Motor neuron (in vitro differentiated cells): ENCODE measurements at regions not wholly inside any gene's neighbourhood (a gene's known extent, or its start where the extent isn't known, plus 50 kb on each side); places are given as distances from the start of the nearest gene placed in this dataset.

Experiments used
- ATAC-seq, 8 experiments: fragments of 200-7000 bp; cut with Tn5 transposase; replicated peaks in 6 of 8; 2 replicates each; pipeline ENCODE4 v1.8.0; 2021; ENCODE audit warnings: mild to moderate bottlenecking in 8 of 8, moderate library complexity in 8 of 8
- H3K27ac ChIP-seq, 2 donors: fragments of 250-450 bp; sonication (Bioruptor Pico); 2 replicates each; pipeline ENCODE4 v1.9.0; 2021; ENCODE audit warnings: antibody characterized with exemption in 2 of 2, mild to moderate bottlenecking in 2 of 2, moderate library complexity in 1 of 2
- H3K4me1 ChIP-seq, 2 donors: fragments of 250-450 bp; sonication (Bioruptor Pico); replicated peaks in 1 of 2; 2 replicates each; pipeline ENCODE4 v1.6.1; 2021; ENCODE audit warnings: antibody characterized with exemption in 2 of 2, mild to moderate bottlenecking in 2 of 2, moderate library complexity in 1 of 2
- H3K4me3 ChIP-seq, 5 donors: fragments of 250-450 bp; sonication (Bioruptor Pico); 2 replicates each; pipeline ENCODE4 v1.9.0; 2021; ENCODE audit warnings: antibody characterized with exemption in 5 of 5, mild to moderate bottlenecking in 5 of 5, moderate library complexity in 4 of 5
- WGBS, 10 experiments: fragments of 450-650 bp; shearing (Covaris generic); methylation state at CpG; one replicate each; pipeline ENCODE4 v1.0.0; 2022; 5-methylcytosine and 5-hydroxymethylcytosine counted together
- in situ Hi-C, 9 experiments: fragments of 400-800 bp; cut with MboI; loops; one replicate each; pipeline ENCODE4 v1.15.0; 2021; ENCODE audit warnings: low sequenced_read_pairs in 9 of 9, low pct_unique_long_range_greater_than_20kb in 2 of 9; ENCODE audit not compliant: unreplicated experiment in 9 of 9

- no peak for ATAC-seq
- Histone ChIP-seq H3K4me1 (no peaks in the 10 kb centered on the region), H3K27ac (no peak overlapping the region), H3K4me3 (no peak overlapping the region)
- WGBS, 10 experiments: 0 to 67% (median 33%) methylated on average over 1 of the region's 1 CpG; no CpG with 5 or more reads in 5 of the 10 experiments
- in situ Hi-C loops: no loop called here
These were observed 957.7 kb upstream of the GYPC start for GRCh38 chr2:125698280-125698679.

DNA sequence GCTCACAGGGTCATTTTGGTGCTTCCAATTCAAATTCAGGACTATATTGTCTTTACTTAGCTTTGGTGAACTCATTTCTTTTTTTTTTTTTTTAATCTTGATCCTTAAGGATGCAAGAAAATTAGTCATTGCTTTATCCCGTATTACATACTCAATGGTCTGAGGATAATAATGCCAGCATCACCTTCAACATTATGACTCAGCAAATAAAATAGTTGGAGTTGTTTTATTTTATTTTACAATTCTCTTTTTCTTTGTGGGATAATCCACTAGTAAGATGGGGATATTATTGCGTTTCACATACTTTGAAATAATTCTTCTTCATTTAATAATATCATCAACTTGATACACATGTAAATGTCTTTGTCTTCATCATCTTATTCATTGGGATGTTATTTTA lies 954.9 kb upstream of the GYPC start:
- H3K4me3 ChIP-seq: no peak overlapping the region
- in situ Hi-C loops: no loop called here
- 4 to 100% (median 80%) methylated on average over 1 to 2 of the region's 2 CpGs; no CpG with 5 or more reads in 1 of the 10 experiments for WGBS, 10 experiments
- H3K27ac ChIP-seq: no peak overlapping the region
- no peaks in the 10 kb centered on the region for H3K4me1 ChIP-seq
- ATAC-seq: no peak

DNA sequence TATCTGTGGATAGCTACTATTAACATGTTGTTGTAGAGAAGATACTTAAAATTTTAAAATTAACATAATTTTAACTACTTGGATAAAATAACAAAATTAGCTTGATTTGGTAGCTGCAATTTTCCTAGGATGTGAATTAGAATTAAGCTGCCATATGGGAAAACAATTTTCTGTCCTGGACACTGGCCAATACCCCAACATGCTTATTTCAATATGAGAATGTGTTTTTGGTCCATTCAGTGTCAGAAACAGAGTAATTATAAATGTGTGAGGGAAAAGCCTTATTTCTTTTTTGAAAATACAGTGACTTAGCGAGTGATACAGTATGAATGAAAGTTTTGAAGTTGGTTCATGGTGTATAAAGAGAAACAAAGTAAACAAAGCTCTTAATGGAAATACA lies 948.3 kb upstream of the GYPC start:
- H3K4me1 ChIP-seq: no peaks in the 10 kb centered on the region
- H3K4me3 ChIP-seq: no peak overlapping the region
- no peak for ATAC-seq
- WGBS, 10 experiments: 0 to 80% (median 43%) methylated on average over 1 of the region's 1 CpG; no CpG with 5 or more reads in 2 of the 10 experiments
- H3K27ac ChIP-seq: no peak overlapping the region
- in situ Hi-C loops: no loop called here

DNA sequence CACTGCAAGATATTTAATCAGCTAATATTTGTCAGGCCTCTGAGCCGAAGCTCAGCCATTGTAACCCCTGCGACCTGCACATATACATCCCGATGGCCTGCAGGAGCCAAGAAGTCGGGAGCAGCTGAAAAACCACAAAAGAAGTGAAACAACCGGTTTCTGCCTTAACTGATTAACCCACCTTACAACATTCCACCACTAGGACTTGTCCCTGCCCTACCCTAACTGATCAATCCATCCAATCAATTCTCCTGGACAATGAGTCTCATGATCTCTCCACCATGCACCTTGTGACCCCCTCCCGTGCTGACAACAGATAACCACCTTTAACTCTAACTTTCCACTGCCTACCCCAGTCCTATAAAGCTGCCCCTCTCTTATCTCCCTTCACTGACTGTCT lies 945.4 kb upstream of the GYPC start:
- 0 to 100% (median 35%) methylated on average over 1 to 6 of the region's 6 CpGs for WGBS, 10 experiments

DNA sequence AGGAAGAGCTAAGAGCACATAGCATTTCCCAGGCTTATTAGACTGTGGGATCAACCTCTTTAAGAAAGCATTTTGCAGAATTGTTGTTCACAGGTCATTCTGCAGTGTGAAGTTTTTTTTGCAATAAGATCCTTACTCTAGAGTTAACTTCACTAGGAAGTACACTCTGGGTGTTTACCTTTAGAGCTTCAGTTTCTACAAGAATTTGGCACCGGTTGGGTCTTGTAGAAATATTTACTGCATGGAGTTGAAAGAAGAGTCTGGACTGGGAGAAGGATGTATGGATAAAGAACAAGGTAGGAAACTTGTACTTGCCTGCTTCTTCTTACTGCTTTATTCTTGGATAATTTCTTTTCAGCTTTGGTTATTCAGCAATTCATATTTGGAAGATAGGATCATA lies 944.9 kb upstream of the GYPC start:
- Histone ChIP-seq H3K27ac (no peak overlapping the region), H3K4me1 (no peaks in the 10 kb centered on the region), H3K4me3 (no peak overlapping the region)
- ATAC-seq: no peak
- in situ Hi-C loops: no loop called here
- WGBS, 10 experiments: 0 to 100% (median 44%) methylated on average over 1 of the region's 1 CpG; no CpG with 5 or more reads in 6 of the 10 experiments

More for the DNA sequence above, 945.4 kb upstream of the GYPC start:
- no peak overlapping the region for H3K4me3 ChIP-seq
- no peak overlapping the region for H3K27ac ChIP-seq
- H3K4me1 ChIP-seq: no peaks in the 10 kb centered on the region
- ATAC-seq: no peak
- in situ Hi-C loops: no loop called here

GRCh38 chr2:125713533-125713932 lies 942.4 kb upstream of the GYPC start:
- H3K27ac ChIP-seq: no peak overlapping the region
- WGBS, 10 experiments: 0 to 100% (median 80%) methylated on average over 1 to 6 of the region's 6 CpGs; no CpG with 5 or more reads in 1 of the 10 experiments
- no peak for ATAC-seq
- no peak overlapping the region for H3K4me3 ChIP-seq
- in situ Hi-C loops: no loop called here
- no peaks in the 10 kb centered on the region for H3K4me1 ChIP-seq

GRCh38 chr2:125721072-125721721 lies 934.8 kb upstream of the GYPC start:
- no peak for ATAC-seq
- WGBS, 10 experiments: 0 to 98% (median 84%) methylated on average over 2 to 11 of the region's 14 CpGs; no CpG with 5 or more reads in 4 of the 10 experiments
- in situ Hi-C loops: no loop called here
- H3K4me1 ChIP-seq: no peaks in the 10 kb centered on the region
- H3K27ac ChIP-seq: no peak overlapping the region
- no peak overlapping the region for H3K4me3 ChIP-seq

- in situ Hi-C loops: no loop called here
- ATAC-seq: no peak
- H3K27ac ChIP-seq: no peak overlapping the region
- no peak overlapping the region for H3K4me3 ChIP-seq
- no peaks in the 10 kb centered on the region for H3K4me1 ChIP-seq
- 8 to 95% (median 37%) methylated on average over 2 to 4 of the region's 4 CpGs; no CpG with 5 or more reads in 2 of the 10 experiments for WGBS, 10 experiments
These were observed 925.0 kb upstream of the GYPC start for GRCh38 chr2:125730921-125731320.

DNA sequence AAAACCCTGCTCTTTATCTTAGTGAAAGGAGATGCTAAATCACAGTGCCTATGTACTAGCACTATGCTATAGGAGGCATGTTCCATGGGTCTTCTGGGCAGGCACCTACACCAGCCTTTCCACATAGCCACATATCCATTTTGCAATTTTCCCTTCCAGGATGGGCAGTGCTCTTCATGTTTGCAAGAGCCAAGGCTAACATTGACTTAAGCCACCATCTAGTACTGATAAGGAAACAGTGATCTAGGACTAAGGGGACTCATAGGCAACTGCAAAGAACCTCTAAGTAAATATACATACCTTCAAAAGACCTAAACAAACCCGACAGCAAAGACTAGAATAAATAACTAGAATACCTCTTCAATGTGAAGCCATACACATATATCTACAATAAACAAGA lies 919.7 kb upstream of the GYPC start:
- 0 to 89% (median 71%) methylated on average over 1 of the region's 1 CpG; no CpG with 5 or more reads in 3 of the 10 experiments for WGBS, 10 experiments
- H3K4me1 ChIP-seq: no peaks in the 10 kb centered on the region
- H3K4me3 ChIP-seq: no peak overlapping the region
- H3K27ac ChIP-seq: no peak overlapping the region
- in situ Hi-C loops: no loop called here
- ATAC-seq: no peak

DNA sequence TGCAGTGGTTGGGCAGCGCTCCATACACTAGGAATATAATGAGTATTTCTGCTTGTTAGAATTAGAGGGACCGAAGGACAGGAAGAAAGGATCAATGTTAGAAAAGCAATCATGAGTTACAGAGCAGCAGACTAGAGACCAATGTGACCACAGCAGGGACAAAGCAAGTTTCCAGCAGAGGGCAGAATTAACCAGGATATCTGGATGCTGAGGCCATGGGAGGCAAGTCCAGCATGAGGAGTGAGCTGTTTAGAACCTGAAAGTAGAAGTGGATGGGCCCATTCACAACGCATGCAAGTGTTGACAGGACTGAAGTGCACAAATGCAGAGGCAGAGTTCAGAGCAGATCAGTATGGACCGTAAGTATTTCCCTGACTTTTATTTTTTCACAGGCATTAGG lies 910.4 kb upstream of the GYPC start:
- WGBS, 10 experiments: 10 to 64% (median 38%) methylated on average over 1 to 4 of the region's 4 CpGs
- H3K27ac ChIP-seq: no peak overlapping the region
- peak; percentile 72 to 92 (median 76) for ATAC-seq
- H3K4me3 ChIP-seq: no peak overlapping the region
- in situ Hi-C loops: no loop called here
- H3K4me1 ChIP-seq: peaks cover 6 to 12% of the 10 kb centered on the region in 2 donors

DNA sequence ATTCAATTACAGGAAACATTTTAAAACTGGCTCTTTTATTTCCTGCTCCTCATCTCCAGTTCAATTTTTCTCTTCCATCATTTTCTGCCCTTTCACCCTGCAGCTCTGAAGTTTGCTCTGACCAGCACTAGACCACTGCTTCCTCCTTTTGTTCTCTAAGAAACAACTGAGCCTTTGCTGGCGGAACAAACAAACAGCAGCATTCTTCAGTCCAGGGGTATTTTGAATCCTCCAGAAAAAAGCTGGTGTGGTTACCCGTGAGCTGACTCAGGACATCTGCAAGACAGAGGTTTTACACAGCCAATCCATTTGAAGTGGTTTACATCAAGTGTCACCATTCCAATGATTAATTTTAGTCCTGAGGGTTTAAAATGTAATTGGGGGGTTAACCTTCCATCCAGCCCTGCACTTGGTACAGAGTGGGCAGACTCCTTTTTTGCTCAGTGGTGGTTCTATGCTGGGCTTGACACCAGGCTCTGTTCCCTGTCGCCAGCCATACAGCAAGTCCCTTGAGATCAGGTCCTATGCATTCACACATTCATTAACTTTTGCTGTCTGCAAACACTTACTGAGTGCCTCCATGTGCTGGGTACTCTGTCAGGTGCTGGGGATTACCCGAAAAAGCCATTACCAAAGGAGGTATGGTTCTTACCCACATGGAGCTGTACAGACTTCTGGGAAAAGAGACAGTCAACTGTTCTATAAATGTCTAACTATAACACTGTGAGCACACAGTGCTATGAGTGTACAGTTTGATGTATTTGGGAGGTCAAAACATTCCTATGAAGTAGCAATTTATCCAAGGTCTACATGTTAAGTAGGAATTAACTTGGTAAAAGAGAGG lies 909.4 kb upstream of the GYPC start:
- in situ Hi-C loops: no loop called here
- peak in 2 of 8 experiments; percentile 28 to 70 for ATAC-seq
- 0 to 92% (median 50%) methylated on average over 1 to 4 of the region's 4 CpGs; no CpG with 5 or more reads in 1 of the 10 experiments for WGBS, 10 experiments
- Histone ChIP-seq H3K4me1 (peaks cover 6 to 12% of the 10 kb centered on the region in 2 donors), H3K4me3 (no peak overlapping the region), H3K27ac (no peak overlapping the region)

DNA sequence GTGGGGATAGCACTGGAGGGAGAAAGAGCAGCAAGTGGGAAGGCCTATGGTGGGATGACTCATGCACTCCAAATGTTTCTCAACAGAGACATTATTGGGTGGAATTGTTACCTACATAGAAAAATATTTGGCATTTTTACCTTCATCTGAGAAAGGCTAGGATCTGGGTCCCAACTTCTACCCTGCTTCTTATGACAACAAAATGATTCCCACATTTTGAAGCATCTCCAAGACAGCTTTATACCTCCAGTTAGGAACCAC lies 908.9 kb upstream of the GYPC start:
- Histone ChIP-seq H3K4me3 (no peak overlapping the region), H3K27ac (no peak overlapping the region), H3K4me1 (peaks cover 6 to 12% of the 10 kb centered on the region in 2 donors)
- in situ Hi-C loops: no loop called here
- ATAC-seq: no peak

DNA sequence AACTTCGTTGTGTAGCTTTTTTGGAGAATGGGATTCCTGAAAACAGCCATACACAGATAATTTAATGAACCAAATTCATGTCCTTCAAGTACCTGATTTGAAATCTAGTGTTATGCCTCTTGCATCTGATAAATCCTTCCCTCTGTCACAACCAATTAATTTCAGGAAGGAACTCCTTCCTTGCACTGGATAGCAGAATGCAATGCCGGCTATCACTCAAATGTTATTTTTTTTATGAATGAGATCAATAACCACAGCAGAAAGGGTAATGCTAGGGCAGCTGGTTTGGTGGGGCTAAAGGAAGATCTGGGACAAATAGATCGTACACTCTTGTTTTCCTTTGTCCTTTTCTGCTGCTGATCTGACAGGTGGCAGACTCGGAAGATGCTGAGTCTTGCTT lies 899.5 kb upstream of the GYPC start:
- WGBS, 10 experiments: 0 to 100% (median 57%) methylated on average over 1 to 4 of the region's 4 CpGs
- ATAC-seq: no peak
- H3K4me1 ChIP-seq: peaks cover 2 to 7% of the 10 kb centered on the region in 2 donors
- H3K27ac ChIP-seq: no peak overlapping the region
- H3K4me3 ChIP-seq: no peak overlapping the region
- in situ Hi-C loops: loop anchor here in 1 of 9 experiments (25.0 kb wide), 1 partner anchor 1031 kb away; no protein-coding TSS in a partner anchor

- in situ Hi-C loops: no loop called here
- 39 to 95% (median 71%) methylated on average over 1 of the region's 1 CpG; no CpG with 5 or more reads in 4 of the 10 experiments for WGBS, 10 experiments
- H3K4me3 ChIP-seq: no peak overlapping the region
- ATAC-seq: no peak
- no peaks in the 10 kb centered on the region for H3K4me1 ChIP-seq
- H3K27ac ChIP-seq: no peak overlapping the region
These were observed 859.2 kb upstream of the GYPC start for GRCh38 chr2:125796784-125797183.
